ENCODE measurements at regions not wholly inside any gene's neighbourhood (a gene's known extent, or its start where the extent isn't known, plus 50 kb on each side); places are given as distances from the start of the nearest gene placed in this dataset.

GRCh38 chr4:65195002-65195401 is 475.3 kb downstream of the EPHA5 start:
- no peak overlapping the region for H3K27ac Mint-ChIP-seq
- H3K4me1 Mint-ChIP-seq = no peaks in the 10 kb centered on the region
- ATAC-seq = no peak
- H3K36me3 Mint-ChIP-seq = no peaks in the 10 kb centered on the region
- no peak for DNase-seq (ENCODE audit: low spot score)
- CTCF ChIA-PET = no interaction called here
- H3K27me3 Mint-ChIP-seq (ENCODE audit: low read depth) = no peaks in the 10 kb centered on the region
- POLR2A ChIA-PET = no interaction called here
- H3K9me3 Mint-ChIP-seq = peaks cover 4% of the 10 kb centered on the region
- TF ChIP-seq IRF1 (CRISPR knock-in tag; IDR thresholded peaks at IDR 0.05) (no peak), SOX15 (CRISPR knock-in tag; IDR thresholded peaks at IDR 0.05) (no peak), CBFB (CRISPR knock-in tag; IDR thresholded peaks at IDR 0.05; ENCODE audit: low read depth) (no peak), ZNF423 (CRISPR knock-in tag; IDR thresholded peaks at IDR 0.05) (no peak), CTCF (IDR thresholded peaks at IDR 0.05) (no peak), NR1H2 (CRISPR knock-in tag; IDR thresholded peaks at IDR 0.05) (no peak)
- no peak overlapping the region for H3K4me3 Mint-ChIP-seq

- no peak for ATAC-seq
- ChIA-PET CTCF (no interaction called here), POLR2A (no interaction called here)
Measured at GRCh38 chr4:65193985-65194384, 476.3 kb downstream of the EPHA5 start.

More at GRCh38 chr4:65193985-65194384, 476.3 kb downstream of the EPHA5 start:
- H3K9me3 Mint-ChIP-seq = peaks cover 4% of the 10 kb centered on the region
- no peak overlapping the region for H3K4me3 Mint-ChIP-seq
- no peak overlapping the region for H3K27ac Mint-ChIP-seq
- H3K27me3 Mint-ChIP-seq (ENCODE audit: low read depth) = no peaks in the 10 kb centered on the region
- no peak for DNase-seq (ENCODE audit: low spot score)
- no peaks in the 10 kb centered on the region for H3K36me3 Mint-ChIP-seq
- no peak for TF ChIP-seq NR1H2 (CRISPR knock-in tag; IDR thresholded peaks at IDR 0.05)
- TF ChIP-seq FOXK1 (CRISPR knock-in tag; IDR thresholded peaks at IDR 0.05) = no peak
- no peak for TF ChIP-seq PRDM15 (CRISPR knock-in tag; IDR thresholded peaks at IDR 0.05)
- no peak for TF ChIP-seq HMGXB4 (CRISPR knock-in tag; IDR thresholded peaks at IDR 0.05)
- no peak for TF ChIP-seq ZNF219 (CRISPR knock-in tag; IDR thresholded peaks at IDR 0.05; ENCODE audit: borderline replicate concordance)
- 0 out of 2 replicates have a peak, but pooled peaks cover under 1% of the 10 kb centered on the region for H3K4me1 Mint-ChIP-seq
